ENCODE measurements at regions not wholly inside any gene's neighbourhood (a gene's known extent, or its start where the extent isn't known, plus 50 kb on each side); places are given as distances from the start of the nearest gene placed in this dataset.

GRCh38 chr5:144773628-144774027 is 603.0 kb downstream of the KCTD16 start:
- TF ChIP-seq, protein P1, sequence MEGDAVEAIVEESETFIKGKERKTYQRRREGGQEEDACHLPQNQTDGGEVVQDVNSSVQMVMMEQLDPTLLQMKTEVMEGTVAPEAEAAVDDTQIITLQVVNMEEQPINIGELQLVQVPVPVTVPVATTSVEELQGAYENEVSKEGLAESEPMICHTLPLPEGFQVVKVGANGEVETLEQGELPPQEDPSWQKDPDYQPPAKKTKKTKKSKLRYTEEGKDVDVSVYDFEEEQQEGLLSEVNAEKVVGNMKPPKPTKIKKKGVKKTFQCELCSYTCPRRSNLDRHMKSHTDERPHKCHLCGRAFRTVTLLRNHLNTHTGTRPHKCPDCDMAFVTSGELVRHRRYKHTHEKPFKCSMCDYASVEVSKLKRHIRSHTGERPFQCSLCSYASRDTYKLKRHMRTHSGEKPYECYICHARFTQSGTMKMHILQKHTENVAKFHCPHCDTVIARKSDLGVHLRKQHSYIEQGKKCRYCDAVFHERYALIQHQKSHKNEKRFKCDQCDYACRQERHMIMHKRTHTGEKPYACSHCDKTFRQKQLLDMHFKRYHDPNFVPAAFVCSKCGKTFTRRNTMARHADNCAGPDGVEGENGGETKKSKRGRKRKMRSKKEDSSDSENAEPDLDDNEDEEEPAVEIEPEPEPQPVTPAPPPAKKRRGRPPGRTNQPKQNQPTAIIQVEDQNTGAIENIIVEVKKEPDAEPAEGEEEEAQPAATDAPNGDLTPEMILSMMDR (IDR thresholded peaks at IDR 0.05 in 2 of 3, conservative IDR thresholded peaks at IDR 0.05 in 1 of 3; ENCODE audit: insufficient read depth in 2 of 3, low read depth in 1 of 3, low read length in 3 of 3): no peak
- TF ChIP-seq BRD4 (IDR thresholded peaks at IDR 0.05) (no peak), ZNF274 (IDR thresholded peaks at IDR 0.05; ENCODE audit: borderline replicate concordance, low read depth, low read length) (no peak), RNF2 (IDR thresholded peaks at IDR 0.05) (no peak), MTA3 (IDR thresholded peaks at IDR 0.05; ENCODE audit: borderline replicate concordance) (no peak), MAFK (IDR thresholded peaks at IDR 0.05; ENCODE audit: low read length) (no peak), SMC3 (conservative IDR thresholded peaks at IDR 0.05; ENCODE audit: insufficient read depth, low read depth, low read length) (no peak)

All from K562 (cell line).